ENCODE measurements at regions not wholly inside any gene's neighbourhood (a gene's known extent, or its start where the extent isn't known, plus 50 kb on each side); places are given as distances from the start of the nearest gene placed in this dataset.

GRCh38 chr1:238281418-238281817 is 390.7 kb upstream of the ZP4 start (continued):
- TF ChIP-seq ZNF221 (tag by site-specific recombination; IDR thresholded peaks at IDR 0.05; ENCODE audit: borderline replicate concordance), result no peak
- TF ChIP-seq ZSCAN5A (tag by site-specific recombination; IDR thresholded peaks at IDR 0.05), result no peak
- TF ChIP-seq MEIS1 (CRISPR knock-in tag; IDR thresholded peaks at IDR 0.05; ENCODE audit: borderline replicate concordance), result no peak
- no peak for TF ChIP-seq ZNF148 (tag by site-specific recombination; IDR thresholded peaks at IDR 0.05; ENCODE audit: borderline replicate concordance)
- no peak for TF ChIP-seq ZNF350 (tag by site-specific recombination; IDR thresholded peaks at IDR 0.05)

- ChIA-PET POLR2A (no interaction called here), CTCF (no interaction called here)
- TF ChIP-seq ZNF19 (tag by site-specific recombination; IDR thresholded peaks at IDR 0.05; ENCODE audit: low read depth), result no peak
- no peak for TF ChIP-seq PRDM1 (tag by site-specific recombination; IDR thresholded peaks at IDR 0.05)
- no peak for TF ChIP-seq ZNF311 (tag by site-specific recombination; IDR thresholded peaks at IDR 0.05; ENCODE audit: borderline replicate concordance)
- no peak for TF ChIP-seq ZNF223 (tag by site-specific recombination; IDR thresholded peaks at IDR 0.05)
- no peak for TF ChIP-seq ZNF560 (tag by site-specific recombination; IDR thresholded peaks at IDR 0.05; ENCODE audit: borderline replicate concordance)
- TF ChIP-seq ZNF549 (tag by site-specific recombination; IDR thresholded peaks at IDR 0.05), result no peak
- no peak for TF ChIP-seq ZNF629 (tag by site-specific recombination; IDR thresholded peaks at IDR 0.05)
- TF ChIP-seq ZNF350 (tag by site-specific recombination; IDR thresholded peaks at IDR 0.05), result no peak
- TF ChIP-seq ZNF677 (tag by site-specific recombination; IDR thresholded peaks at IDR 0.05), result no peak
- TF ChIP-seq GLI4 (tag by site-specific recombination; IDR thresholded peaks at IDR 0.05), result no peak
- TF ChIP-seq PRDM10 (tag by site-specific recombination; IDR thresholded peaks at IDR 0.05), result no peak
- TF ChIP-seq GLIS2 (tag by site-specific recombination; IDR thresholded peaks at IDR 0.05), result no peak
- Histone ChIP-seq H3K4me3 (ENCODE audit: low read depth, low read length) (no peak overlapping the region), H3K27ac (ENCODE audit: extremely low read depth, low read depth, low read length) (no peak overlapping the region), H3K4me1 (ENCODE audit: control insufficient read depth, insufficient read depth, low read length) (no peaks in the 10 kb centered on the region), H3K9me3 (ENCODE audit: control insufficient read depth, insufficient read depth, low read depth, low read length) (no peaks in the 10 kb centered on the region), H3K36me3 (ENCODE audit: control insufficient read depth in 2 of 2, insufficient read depth in 1 of 2, low read length in 2 of 2) (no peaks in the 10 kb centered on the region)
These were observed 389.1 kb upstream of the ZP4 start for GRCh38 chr1:238279694-238280380.

GRCh38 chr1:238272145-238272544 is 381.4 kb upstream of the ZP4 start:
- no peaks in the 10 kb centered on the region for H3K36me3 ChIP-seq (ENCODE audit: control insufficient read depth in 2 of 2, insufficient read depth in 1 of 2, low read length in 2 of 2)
- ChIA-PET POLR2A (no interaction called here), CTCF (no interaction called here)
- H3K9me3 ChIP-seq (ENCODE audit: control insufficient read depth, insufficient read depth, low read depth, low read length), result no peaks in the 10 kb centered on the region; the same call in 1 of the 2 replicates
- no peak overlapping the region for H3K4me3 ChIP-seq (ENCODE audit: low read depth, low read length)
- H3K4me1 ChIP-seq (ENCODE audit: control insufficient read depth, insufficient read depth, low read length), result no peaks in the 10 kb centered on the region
- no peak overlapping the region for H3K27ac ChIP-seq (ENCODE audit: extremely low read depth, low read depth, low read length)
- TF ChIP-seq ZNF560 (tag by site-specific recombination; IDR thresholded peaks at IDR 0.05; ENCODE audit: borderline replicate concordance), result no peak
- TF ChIP-seq ZNF48 (tag by site-specific recombination; IDR thresholded peaks at IDR 0.05), result no peak
- no peak for TF ChIP-seq ZBTB49 (tag by site-specific recombination; IDR thresholded peaks at IDR 0.05; ENCODE audit: low read depth)
